Endothelial cell (in vitro differentiated cells): ENCODE measurements at regions not wholly inside any gene's neighbourhood (a gene's known extent, or its start where the extent isn't known, plus 50 kb on each side); places are given as distances from the start of the nearest gene placed in this dataset.

Source experiments
- DNase-seq: peaks from one replicate; pipeline ENCODE4 v3.0.0; 2021; ENCODE audit warnings: low spot score
- H3K27ac Mint-ChIP-seq: one replicate; pipeline ENCODE4 v1.8.0; 2021; ENCODE audit warnings: mixed read lengths, inconsistent platforms; ENCODE audit not compliant: unreplicated experiment
- H3K27me3 Mint-ChIP-seq: one replicate; pipeline ENCODE4 v1.8.0; 2021; ENCODE audit warnings: mild to moderate bottlenecking, moderate library complexity, mixed read lengths, inconsistent platforms; ENCODE audit not compliant: unreplicated experiment
- H3K36me3 Mint-ChIP-seq: one replicate; pipeline ENCODE4 v1.8.0; 2021; ENCODE audit warnings: mild to moderate bottlenecking, low read depth, mixed read lengths, inconsistent platforms; ENCODE audit not compliant: unreplicated experiment
- H3K4me1 Mint-ChIP-seq: one replicate; pipeline ENCODE4 v1.8.0; 2021; ENCODE audit warnings: mild to moderate bottlenecking, mixed read lengths, inconsistent platforms; ENCODE audit not compliant: unreplicated experiment
- H3K4me3 Mint-ChIP-seq: one replicate; pipeline ENCODE4 v1.8.0; 2021; ENCODE audit warnings: mild to moderate bottlenecking, mixed read lengths, inconsistent platforms; ENCODE audit not compliant: unreplicated experiment
- H3K9me3 Mint-ChIP-seq: one replicate; pipeline ENCODE4 v1.8.0; 2021; ENCODE audit warnings: mixed read lengths, inconsistent platforms; ENCODE audit not compliant: unreplicated experiment
- TF ChIP-seq, protein P1 (sequence below): fragments of 200-600 bp; sonication (generic); IDR thresholded peaks from one replicate; pipeline ENCODE4 v1.5.0; 2021; ENCODE audit warnings: antibody characterized with exemption; ENCODE audit not compliant: unreplicated experiment

- TF ChIP-seq, protein P1, sequence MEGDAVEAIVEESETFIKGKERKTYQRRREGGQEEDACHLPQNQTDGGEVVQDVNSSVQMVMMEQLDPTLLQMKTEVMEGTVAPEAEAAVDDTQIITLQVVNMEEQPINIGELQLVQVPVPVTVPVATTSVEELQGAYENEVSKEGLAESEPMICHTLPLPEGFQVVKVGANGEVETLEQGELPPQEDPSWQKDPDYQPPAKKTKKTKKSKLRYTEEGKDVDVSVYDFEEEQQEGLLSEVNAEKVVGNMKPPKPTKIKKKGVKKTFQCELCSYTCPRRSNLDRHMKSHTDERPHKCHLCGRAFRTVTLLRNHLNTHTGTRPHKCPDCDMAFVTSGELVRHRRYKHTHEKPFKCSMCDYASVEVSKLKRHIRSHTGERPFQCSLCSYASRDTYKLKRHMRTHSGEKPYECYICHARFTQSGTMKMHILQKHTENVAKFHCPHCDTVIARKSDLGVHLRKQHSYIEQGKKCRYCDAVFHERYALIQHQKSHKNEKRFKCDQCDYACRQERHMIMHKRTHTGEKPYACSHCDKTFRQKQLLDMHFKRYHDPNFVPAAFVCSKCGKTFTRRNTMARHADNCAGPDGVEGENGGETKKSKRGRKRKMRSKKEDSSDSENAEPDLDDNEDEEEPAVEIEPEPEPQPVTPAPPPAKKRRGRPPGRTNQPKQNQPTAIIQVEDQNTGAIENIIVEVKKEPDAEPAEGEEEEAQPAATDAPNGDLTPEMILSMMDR: no peak
- H3K27ac Mint-ChIP-seq: no peak overlapping the region
- no peak for DNase-seq
Observed at GRCh38 chr1:191206513-191207207, 729.0 kb upstream of the BRINP3 start.

GRCh38 chr1:191222206-191222605, 744.5 kb upstream of the BRINP3 start:
- DNase-seq: no peak
- H3K9me3 Mint-ChIP-seq: no peaks in the 10 kb centered on the region
- H3K27me3 Mint-ChIP-seq: peaks cover 1% of the 10 kb centered on the region
- H3K36me3 Mint-ChIP-seq: peaks cover 3% of the 10 kb centered on the region
- TF ChIP-seq, protein P1: no peak
- H3K4me3 Mint-ChIP-seq: no peak overlapping the region
- H3K4me1 Mint-ChIP-seq: no peaks in the 10 kb centered on the region
- no peak overlapping the region for H3K27ac Mint-ChIP-seq

More at GRCh38 chr1:191206513-191207207, 729.0 kb upstream of the BRINP3 start:
- Mint-ChIP-seq H3K4me1 (no peaks in the 10 kb centered on the region), H3K27me3 (no peaks in the 10 kb centered on the region), H3K36me3 (no peaks in the 10 kb centered on the region), H3K9me3 (no peaks in the 10 kb centered on the region), H3K4me3 (no peak overlapping the region)

GRCh38 chr1:191240925-191241324, 763.3 kb upstream of the BRINP3 start:
- H3K9me3 Mint-ChIP-seq: no peaks in the 10 kb centered on the region
- TF ChIP-seq, protein P1: no peak
- no peak for DNase-seq
- H3K27me3 Mint-ChIP-seq: no peaks in the 10 kb centered on the region
- H3K4me1 Mint-ChIP-seq: no peaks in the 10 kb centered on the region
- H3K27ac Mint-ChIP-seq: no peak overlapping the region
- H3K4me3 Mint-ChIP-seq: no peak overlapping the region
- no peaks in the 10 kb centered on the region for H3K36me3 Mint-ChIP-seq

DNA sequence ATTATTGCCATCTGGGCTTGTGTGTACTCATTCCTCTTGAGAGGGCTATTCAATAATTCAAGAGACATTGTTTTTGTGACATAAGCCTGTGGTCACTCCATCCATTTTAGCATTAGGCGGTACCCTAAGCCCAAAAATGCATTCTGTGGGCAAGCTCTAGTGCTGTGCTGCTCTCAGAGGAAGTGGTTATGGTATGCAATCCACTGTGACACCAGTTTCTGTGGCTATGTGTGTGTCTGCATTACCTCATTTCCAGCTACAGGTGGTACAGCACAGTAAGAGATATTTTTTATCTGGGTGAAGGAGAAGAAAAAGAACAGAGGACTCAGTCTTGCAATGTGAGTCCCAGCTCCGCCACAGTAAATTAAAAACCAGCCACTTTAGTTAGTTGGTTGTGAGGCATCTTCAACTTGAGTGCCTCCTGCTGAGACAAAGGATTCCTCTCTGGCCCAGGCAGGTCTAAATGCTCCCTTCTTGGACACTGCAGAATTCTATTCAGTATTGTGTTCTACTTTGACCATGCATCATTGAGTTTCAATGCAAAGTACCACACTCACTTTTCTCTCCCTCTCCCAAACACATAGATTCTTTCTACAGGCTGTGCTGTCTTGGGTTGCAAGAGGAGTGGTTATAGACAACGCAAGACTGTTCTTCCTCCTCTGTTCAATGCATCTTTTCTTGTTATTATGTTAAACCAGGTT, 777.8 kb upstream of the BRINP3 start:
- no peak for DNase-seq
- TF ChIP-seq, protein P1: no peak
- Mint-ChIP-seq H3K9me3 (no peaks in the 10 kb centered on the region), H3K4me3 (no peak overlapping the region), H3K36me3 (no peaks in the 10 kb centered on the region), H3K4me1 (no peaks in the 10 kb centered on the region), H3K27ac (no peak overlapping the region), H3K27me3 (no peaks in the 10 kb centered on the region)

GRCh38 chr1:191256917-191257316, 779.3 kb upstream of the BRINP3 start:
- Mint-ChIP-seq H3K27ac (no peak overlapping the region), H3K27me3 (no peaks in the 10 kb centered on the region), H3K36me3 (no peaks in the 10 kb centered on the region), H3K4me3 (no peak overlapping the region), H3K9me3 (no peaks in the 10 kb centered on the region), H3K4me1 (no peaks in the 10 kb centered on the region)
- TF ChIP-seq, protein P1: no peak
- DNase-seq: no peak
